ENCODE measurements at regions not wholly inside any gene's neighbourhood (a gene's known extent, or its start where the extent isn't known, plus 50 kb on each side); places are given as distances from the start of the nearest gene placed in this dataset.

GRCh38 chr11:109845437-109845836 is 247.8 kb upstream of the ZC3H12C start:
- H3K9me3 ChIP-seq (ENCODE audit: control insufficient read depth, insufficient read depth, low read length), result no peaks in the 10 kb centered on the region
- no peak overlapping the region for H3K27ac ChIP-seq (ENCODE audit: low read depth, low read length)
- CTCF ChIA-PET, result interaction anchor here (0.8 kb wide), 1 partner anchor 1147 kb away, joined by 3 read pairs; no protein-coding TSS in a partner anchor
- POLR2A ChIA-PET, result no interaction called here
- no peak overlapping the region for H3K4me3 ChIP-seq (ENCODE audit: low read depth, low read length)
- no peaks in the 10 kb centered on the region for H3K27me3 ChIP-seq (ENCODE audit: control insufficient read depth, insufficient read depth, low read length)
- DNase-seq (ENCODE audit: low read depth, low spot score), result no peak
- TF ChIP-seq, protein P1, sequence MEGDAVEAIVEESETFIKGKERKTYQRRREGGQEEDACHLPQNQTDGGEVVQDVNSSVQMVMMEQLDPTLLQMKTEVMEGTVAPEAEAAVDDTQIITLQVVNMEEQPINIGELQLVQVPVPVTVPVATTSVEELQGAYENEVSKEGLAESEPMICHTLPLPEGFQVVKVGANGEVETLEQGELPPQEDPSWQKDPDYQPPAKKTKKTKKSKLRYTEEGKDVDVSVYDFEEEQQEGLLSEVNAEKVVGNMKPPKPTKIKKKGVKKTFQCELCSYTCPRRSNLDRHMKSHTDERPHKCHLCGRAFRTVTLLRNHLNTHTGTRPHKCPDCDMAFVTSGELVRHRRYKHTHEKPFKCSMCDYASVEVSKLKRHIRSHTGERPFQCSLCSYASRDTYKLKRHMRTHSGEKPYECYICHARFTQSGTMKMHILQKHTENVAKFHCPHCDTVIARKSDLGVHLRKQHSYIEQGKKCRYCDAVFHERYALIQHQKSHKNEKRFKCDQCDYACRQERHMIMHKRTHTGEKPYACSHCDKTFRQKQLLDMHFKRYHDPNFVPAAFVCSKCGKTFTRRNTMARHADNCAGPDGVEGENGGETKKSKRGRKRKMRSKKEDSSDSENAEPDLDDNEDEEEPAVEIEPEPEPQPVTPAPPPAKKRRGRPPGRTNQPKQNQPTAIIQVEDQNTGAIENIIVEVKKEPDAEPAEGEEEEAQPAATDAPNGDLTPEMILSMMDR (IDR thresholded peaks at IDR 0.05; ENCODE audit: low read depth, low read length), result no peak

- Histone ChIP-seq H3K4me3 (ENCODE audit: low read depth, low read length) (no peak overlapping the region), H3K9me3 (ENCODE audit: control insufficient read depth, insufficient read depth, low read length) (no peaks in the 10 kb centered on the region), H3K27me3 (ENCODE audit: control insufficient read depth, insufficient read depth, low read length) (no peaks in the 10 kb centered on the region), H3K27ac (ENCODE audit: low read depth, low read length) (no peak overlapping the region)
- TF ChIP-seq, protein P1 (IDR thresholded peaks at IDR 0.05; ENCODE audit: low read depth, low read length), result no peak
- CTCF ChIA-PET, result interaction anchor here (6.2 kb wide), 1 partner anchor 93 kb away, joined by 115 read pairs; no protein-coding TSS in a partner anchor
- no peak for DNase-seq (ENCODE audit: low read depth, low spot score)
- POLR2A ChIA-PET, result no interaction called here
Measured at GRCh38 chr11:109847621-109848020, 245.6 kb upstream of the ZC3H12C start.

GRCh38 chr11:109849051-109849450 is 244.1 kb upstream of the ZC3H12C start:
- CTCF ChIA-PET, result interaction anchor here (6.2 kb wide), 1 partner anchor 92 kb away, joined by 115 read pairs; no protein-coding TSS in a partner anchor

GRCh38 chr11:109849946-109850345 is 243.2 kb upstream of the ZC3H12C start:
- no peaks in the 10 kb centered on the region for H3K9me3 ChIP-seq (ENCODE audit: control insufficient read depth, insufficient read depth, low read length)
- ChIA-PET CTCF (interaction anchor here (6.2 kb wide), 1 partner anchor 91 kb away, joined by 115 read pairs; no protein-coding TSS in a partner anchor), POLR2A (no interaction called here)
- TF ChIP-seq, protein P1 (IDR thresholded peaks at IDR 0.05; ENCODE audit: low read depth, low read length), result no peak
- no peak for DNase-seq (ENCODE audit: low read depth, low spot score)
- H3K4me3 ChIP-seq (ENCODE audit: low read depth, low read length), result no peak overlapping the region
- H3K27ac ChIP-seq (ENCODE audit: low read depth, low read length), result no peak overlapping the region
- no peaks in the 10 kb centered on the region for H3K27me3 ChIP-seq (ENCODE audit: control insufficient read depth, insufficient read depth, low read length)

More at GRCh38 chr11:109849051-109849450, 244.1 kb upstream of the ZC3H12C start:
- POLR2A ChIA-PET, result no interaction called here
- DNase-seq (ENCODE audit: low read depth, low spot score), result no peak
- Histone ChIP-seq H3K9me3 (ENCODE audit: control insufficient read depth, insufficient read depth, low read length) (no peaks in the 10 kb centered on the region), H3K4me3 (ENCODE audit: low read depth, low read length) (no peak overlapping the region), H3K27ac (ENCODE audit: low read depth, low read length) (no peak overlapping the region), H3K27me3 (ENCODE audit: control insufficient read depth, insufficient read depth, low read length) (no peaks in the 10 kb centered on the region)
- TF ChIP-seq, protein P1 (IDR thresholded peaks at IDR 0.05; ENCODE audit: low read depth, low read length), result no peak

GRCh38 chr11:109851780-109852390 is 241.3 kb upstream of the ZC3H12C start:
- CTCF ChIA-PET, result interaction anchor here (1.0 to 6.2 kb wide), 7 partner anchors 13 to 525 kb away, joined by 3 to 115 read pairs (median 4); no protein-coding TSS in a partner anchor
- Histone ChIP-seq H3K27me3 (ENCODE audit: control insufficient read depth, insufficient read depth, low read length) (no peaks in the 10 kb centered on the region), H3K9me3 (ENCODE audit: control insufficient read depth, insufficient read depth, low read length) (no peaks in the 10 kb centered on the region), H3K27ac (ENCODE audit: low read depth, low read length) (no peak overlapping the region), H3K4me3 (ENCODE audit: low read depth, low read length) (no peak overlapping the region)
- POLR2A ChIA-PET, result no interaction called here
- TF ChIP-seq, protein P1 (IDR thresholded peaks at IDR 0.05; ENCODE audit: low read depth, low read length), result no peak
- no peak for DNase-seq (ENCODE audit: low read depth, low spot score)
